ENCODE measurements at regions not wholly inside any gene's neighbourhood (a gene's known extent, or its start where the extent isn't known, plus 50 kb on each side); places are given as distances from the start of the nearest gene placed in this dataset.

DNA sequence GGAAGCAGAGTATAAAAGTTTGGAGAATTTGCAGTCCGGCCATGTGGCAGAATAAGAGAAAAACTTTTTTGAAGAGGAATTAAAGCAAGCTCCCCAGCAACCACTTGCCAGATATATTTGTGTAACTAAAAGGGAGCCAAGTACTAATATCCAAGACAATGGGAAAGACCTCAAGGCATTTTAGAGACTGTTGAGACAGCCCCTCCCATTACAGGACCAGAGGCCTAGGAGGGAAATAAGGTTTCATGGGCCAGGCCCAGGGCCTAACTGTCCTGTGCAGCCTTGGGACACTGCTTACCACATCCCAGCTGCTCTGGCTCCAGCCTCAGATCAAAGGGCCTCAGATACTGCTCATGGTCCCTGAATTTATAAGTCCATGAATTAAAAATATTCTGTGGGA is 659.4 kb downstream of the PCDH19 start:
- TF ChIP-seq POLR2A (IDR thresholded peaks at IDR 0.05; ENCODE audit: borderline replicate concordance, extremely low read depth, insufficient read depth, insufficient read length) (no peak), CEBPB (IDR thresholded peaks at IDR 0.05; ENCODE audit: low read depth) (no peak), ZNF274 (IDR thresholded peaks at IDR 0.05; ENCODE audit: low read depth, low read length) (no peak), TCF7L2 (IDR thresholded peaks at IDR 0.05; ENCODE audit: borderline replicate concordance, extremely low read depth, insufficient read depth, insufficient read length) (no peak), RAD21 (IDR thresholded peaks at IDR 0.05; ENCODE audit: low read depth) (no peak), EZH2phosphoT487 (IDR thresholded peaks at IDR 0.05; ENCODE audit: borderline replicate concordance) (no peak), FOSL1 (IDR thresholded peaks at IDR 0.05; ENCODE audit: low read depth) (no peak)
- TF ChIP-seq, protein P1, sequence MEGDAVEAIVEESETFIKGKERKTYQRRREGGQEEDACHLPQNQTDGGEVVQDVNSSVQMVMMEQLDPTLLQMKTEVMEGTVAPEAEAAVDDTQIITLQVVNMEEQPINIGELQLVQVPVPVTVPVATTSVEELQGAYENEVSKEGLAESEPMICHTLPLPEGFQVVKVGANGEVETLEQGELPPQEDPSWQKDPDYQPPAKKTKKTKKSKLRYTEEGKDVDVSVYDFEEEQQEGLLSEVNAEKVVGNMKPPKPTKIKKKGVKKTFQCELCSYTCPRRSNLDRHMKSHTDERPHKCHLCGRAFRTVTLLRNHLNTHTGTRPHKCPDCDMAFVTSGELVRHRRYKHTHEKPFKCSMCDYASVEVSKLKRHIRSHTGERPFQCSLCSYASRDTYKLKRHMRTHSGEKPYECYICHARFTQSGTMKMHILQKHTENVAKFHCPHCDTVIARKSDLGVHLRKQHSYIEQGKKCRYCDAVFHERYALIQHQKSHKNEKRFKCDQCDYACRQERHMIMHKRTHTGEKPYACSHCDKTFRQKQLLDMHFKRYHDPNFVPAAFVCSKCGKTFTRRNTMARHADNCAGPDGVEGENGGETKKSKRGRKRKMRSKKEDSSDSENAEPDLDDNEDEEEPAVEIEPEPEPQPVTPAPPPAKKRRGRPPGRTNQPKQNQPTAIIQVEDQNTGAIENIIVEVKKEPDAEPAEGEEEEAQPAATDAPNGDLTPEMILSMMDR (IDR thresholded peaks at IDR 0.05 in 2 of 3, conservative IDR thresholded peaks at IDR 0.05 in 1 of 3; ENCODE audit: borderline replicate concordance in 1 of 3, insufficient read depth in 1 of 3, low read depth in 2 of 3, low read length in 2 of 3) = no peak
- TF ChIP-seq, protein P2, sequence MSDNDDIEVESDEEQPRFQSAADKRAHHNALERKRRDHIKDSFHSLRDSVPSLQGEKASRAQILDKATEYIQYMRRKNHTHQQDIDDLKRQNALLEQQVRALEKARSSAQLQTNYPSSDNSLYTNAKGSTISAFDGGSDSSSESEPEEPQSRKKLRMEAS (IDR thresholded peaks at IDR 0.05) = no peak
- TF ChIP-seq, protein P3, sequence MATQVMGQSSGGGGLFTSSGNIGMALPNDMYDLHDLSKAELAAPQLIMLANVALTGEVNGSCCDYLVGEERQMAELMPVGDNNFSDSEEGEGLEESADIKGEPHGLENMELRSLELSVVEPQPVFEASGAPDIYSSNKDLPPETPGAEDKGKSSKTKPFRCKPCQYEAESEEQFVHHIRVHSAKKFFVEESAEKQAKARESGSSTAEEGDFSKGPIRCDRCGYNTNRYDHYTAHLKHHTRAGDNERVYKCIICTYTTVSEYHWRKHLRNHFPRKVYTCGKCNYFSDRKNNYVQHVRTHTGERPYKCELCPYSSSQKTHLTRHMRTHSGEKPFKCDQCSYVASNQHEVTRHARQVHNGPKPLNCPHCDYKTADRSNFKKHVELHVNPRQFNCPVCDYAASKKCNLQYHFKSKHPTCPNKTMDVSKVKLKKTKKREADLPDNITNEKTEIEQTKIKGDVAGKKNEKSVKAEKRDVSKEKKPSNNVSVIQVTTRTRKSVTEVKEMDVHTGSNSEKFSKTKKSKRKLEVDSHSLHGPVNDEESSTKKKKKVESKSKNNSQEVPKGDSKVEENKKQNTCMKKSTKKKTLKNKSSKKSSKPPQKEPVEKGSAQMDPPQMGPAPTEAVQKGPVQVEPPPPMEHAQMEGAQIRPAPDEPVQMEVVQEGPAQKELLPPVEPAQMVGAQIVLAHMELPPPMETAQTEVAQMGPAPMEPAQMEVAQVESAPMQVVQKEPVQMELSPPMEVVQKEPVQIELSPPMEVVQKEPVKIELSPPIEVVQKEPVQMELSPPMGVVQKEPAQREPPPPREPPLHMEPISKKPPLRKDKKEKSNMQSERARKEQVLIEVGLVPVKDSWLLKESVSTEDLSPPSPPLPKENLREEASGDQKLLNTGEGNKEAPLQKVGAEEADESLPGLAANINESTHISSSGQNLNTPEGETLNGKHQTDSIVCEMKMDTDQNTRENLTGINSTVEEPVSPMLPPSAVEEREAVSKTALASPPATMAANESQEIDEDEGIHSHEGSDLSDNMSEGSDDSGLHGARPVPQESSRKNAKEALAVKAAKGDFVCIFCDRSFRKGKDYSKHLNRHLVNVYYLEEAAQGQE (IDR thresholded peaks at IDR 0.05; ENCODE audit: low read depth) = no peak
- TF ChIP-seq, protein P4, sequence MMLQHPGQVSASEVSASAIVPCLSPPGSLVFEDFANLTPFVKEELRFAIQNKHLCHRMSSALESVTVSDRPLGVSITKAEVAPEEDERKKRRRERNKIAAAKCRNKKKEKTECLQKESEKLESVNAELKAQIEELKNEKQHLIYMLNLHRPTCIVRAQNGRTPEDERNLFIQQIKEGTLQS (IDR thresholded peaks at IDR 0.05) = no peak
